ENCODE measurements at regions not wholly inside any gene's neighbourhood (a gene's known extent, or its start where the extent isn't known, plus 50 kb on each side); places are given as distances from the start of the nearest gene placed in this dataset.

DNA sequence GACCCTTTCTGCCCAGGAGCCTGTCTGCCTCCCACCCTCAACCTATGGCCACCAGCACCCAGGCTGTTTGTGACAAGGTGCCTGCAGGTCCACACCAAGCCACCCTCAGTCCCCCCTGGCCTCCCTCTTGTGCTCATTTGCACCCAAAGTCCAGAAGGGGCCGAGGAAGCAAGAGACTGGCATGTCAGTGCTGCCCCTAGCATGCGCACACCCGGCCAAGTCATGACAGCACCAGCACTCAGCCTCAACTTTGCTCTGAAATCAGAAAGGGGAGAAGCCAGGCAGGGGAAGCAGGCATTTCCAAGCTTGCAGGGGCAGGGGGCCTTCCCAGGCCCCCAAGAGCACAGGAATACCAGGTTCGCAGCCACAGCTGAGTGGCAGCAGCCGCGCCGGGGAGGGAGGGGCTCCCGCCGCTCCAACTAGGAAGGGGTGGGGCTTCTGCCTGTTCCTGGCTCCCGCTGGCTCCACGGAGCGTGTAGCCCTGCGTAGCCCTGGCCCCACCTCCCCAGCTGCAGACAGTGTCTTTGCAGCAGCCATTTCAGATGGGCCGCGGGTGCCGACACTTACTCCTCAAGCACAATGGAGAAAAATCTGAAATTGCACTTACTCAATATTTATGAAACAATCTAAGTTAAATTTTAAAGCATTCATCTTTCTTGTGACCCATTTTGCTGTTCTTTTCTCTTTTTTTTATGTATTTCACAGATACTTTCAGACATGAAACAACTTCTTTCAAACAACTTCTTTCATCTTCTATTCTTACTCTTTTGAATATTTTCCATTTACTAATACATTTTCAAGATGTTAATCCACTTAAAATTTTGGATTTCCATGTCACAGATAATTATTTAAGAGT, 54.9 kb upstream of the ABCB5 start:
- Histone ChIP-seq H2AFZ (ENCODE audit: low read depth, low read length) (no peak overlapping the region), H3K9me3 (ENCODE audit: low read length) (no peaks in the 10 kb centered on the region)

DNA sequence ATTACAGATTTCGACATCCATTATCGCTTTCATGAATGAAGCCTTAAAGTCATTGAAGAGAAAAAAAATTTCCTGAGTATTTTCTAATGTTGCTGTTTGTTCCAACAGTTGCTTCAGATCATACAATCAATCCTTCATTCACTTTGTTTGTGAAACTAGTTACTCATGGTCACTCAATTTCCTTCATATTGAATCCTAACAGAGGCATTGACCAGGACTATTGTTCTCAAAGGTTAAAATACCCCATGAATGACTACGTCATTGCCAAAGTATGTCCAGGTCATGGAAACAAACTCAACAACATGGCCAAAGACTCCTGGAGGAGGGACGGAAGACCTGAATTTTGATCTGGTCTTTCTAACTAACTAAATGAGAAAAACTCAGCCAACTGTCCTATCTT, 54.0 kb upstream of the ABCB5 start:
- Histone ChIP-seq H3K27me3 (ENCODE audit: insufficient read depth, low read length) (no peaks in the 10 kb centered on the region), H3K4me1 (ENCODE audit: insufficient read depth, low read length) (peaks cover 20% of the 10 kb centered on the region), H2AFZ (ENCODE audit: low read depth, low read length) (no peak overlapping the region), H3K9me3 (ENCODE audit: low read length) (no peaks in the 10 kb centered on the region), H3K36me3 (ENCODE audit: insufficient read depth, low read length) (no peaks in the 10 kb centered on the region), H3K4me3 (ENCODE audit: low read length) (no peak overlapping the region)

More for the DNA sequence above, 54.9 kb upstream of the ABCB5 start:
- H3K4me1 ChIP-seq (ENCODE audit: insufficient read depth, low read length), result peaks cover 20% of the 10 kb centered on the region
- no peak overlapping the region for H3K4me3 ChIP-seq (ENCODE audit: low read length)
- H3K36me3 ChIP-seq (ENCODE audit: insufficient read depth, low read length), result no peaks in the 10 kb centered on the region
- H3K27me3 ChIP-seq (ENCODE audit: insufficient read depth, low read length), result no peaks in the 10 kb centered on the region

DNA sequence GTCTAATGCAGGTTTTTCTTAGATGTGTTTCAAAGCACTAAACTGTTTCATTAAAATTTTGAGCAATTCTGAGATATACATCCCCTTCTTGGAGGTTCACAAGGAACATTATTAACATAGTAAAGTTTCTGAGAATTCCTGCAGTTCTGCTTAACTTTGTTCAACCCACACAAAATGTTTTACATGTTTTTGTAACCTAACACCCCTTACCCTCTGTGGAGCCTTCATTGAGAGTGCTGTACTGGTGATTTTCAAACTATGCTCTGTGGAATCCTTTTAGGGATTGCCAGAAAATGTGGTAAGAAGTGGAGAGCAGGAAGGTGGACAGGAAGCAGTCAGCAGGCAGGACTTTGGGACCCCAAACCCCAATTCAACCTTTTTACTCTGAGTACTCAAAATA, 53.6 kb upstream of the ABCB5 start:
- H3K4me3 ChIP-seq (ENCODE audit: low read length), result no peak overlapping the region
- H3K9me3 ChIP-seq (ENCODE audit: low read length), result no peaks in the 10 kb centered on the region
- H3K36me3 ChIP-seq (ENCODE audit: insufficient read depth, low read length), result no peaks in the 10 kb centered on the region
- peaks cover 20% of the 10 kb centered on the region for H3K4me1 ChIP-seq (ENCODE audit: insufficient read depth, low read length)
- no peak overlapping the region for H2AFZ ChIP-seq (ENCODE audit: low read depth, low read length)
- H3K27me3 ChIP-seq (ENCODE audit: insufficient read depth, low read length), result no peaks in the 10 kb centered on the region

DNA sequence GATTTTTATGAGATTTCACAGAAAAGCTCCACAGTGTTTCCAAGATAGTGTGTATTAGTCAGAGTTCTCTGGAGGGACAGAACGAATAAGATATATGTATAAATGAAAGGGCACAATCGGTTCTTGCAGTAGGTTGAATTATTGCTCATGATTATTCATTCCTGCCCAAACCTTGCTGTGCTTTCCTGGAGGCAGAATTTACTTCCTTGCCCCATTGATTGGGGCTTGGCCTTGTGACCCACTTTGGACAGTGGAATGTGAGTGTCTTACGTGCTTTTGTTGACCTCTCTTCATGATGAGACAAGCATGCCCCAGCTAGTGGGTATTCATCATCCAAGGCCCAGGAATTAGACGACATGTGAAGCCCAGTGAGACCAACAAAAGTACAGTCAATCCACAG, 53.0 kb upstream of the ABCB5 start:
- Histone ChIP-seq H3K4me3 (ENCODE audit: low read length) (no peak overlapping the region), H3K4me1 (ENCODE audit: insufficient read depth, low read length) (peaks cover 20% of the 10 kb centered on the region), H3K27me3 (ENCODE audit: insufficient read depth, low read length) (no peaks in the 10 kb centered on the region), H3K9me3 (ENCODE audit: low read length) (no peaks in the 10 kb centered on the region), H3K36me3 (ENCODE audit: insufficient read depth, low read length) (no peaks in the 10 kb centered on the region), H2AFZ (ENCODE audit: low read depth, low read length) (no peak overlapping the region)

All from neuron (in vitro differentiated cells).